ENCODE measurements at regions not wholly inside any gene's neighbourhood (a gene's known extent, or its start where the extent isn't known, plus 50 kb on each side); places are given as distances from the start of the nearest gene placed in this dataset.

DNA sequence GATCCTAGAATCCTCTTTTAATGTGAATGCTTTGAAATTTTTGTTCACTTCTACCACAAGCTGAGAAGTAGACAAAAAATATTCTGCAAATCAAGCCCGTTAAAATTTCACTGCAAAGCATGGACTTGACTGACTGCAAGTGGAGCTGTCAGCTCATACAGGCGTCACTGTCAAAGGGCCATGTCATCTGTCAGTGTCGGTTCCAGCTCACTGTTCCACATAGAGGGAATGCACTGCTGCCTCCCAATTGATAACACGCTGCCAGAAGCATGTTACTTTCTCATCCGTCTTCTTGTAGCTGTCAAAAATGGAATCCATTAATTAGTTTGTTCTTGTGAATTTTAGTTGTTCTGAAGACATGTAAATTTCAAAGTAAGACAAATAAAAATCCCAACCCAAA, 50.4 kb upstream of the FBXL4 start:
- no peak overlapping the region for H3K4me3 ChIP-seq
- no peak for DNase-seq
- no peaks in the 10 kb centered on the region for H3K36me3 ChIP-seq
- no peak overlapping the region for H3K27ac ChIP-seq
- intact Hi-C loops (cut with DNase I; ENCODE audit: low total_unique reads), result no loop called here
- no peak for TF ChIP-seq CTCF (IDR thresholded peaks at IDR 0.05)
- no peaks in the 10 kb centered on the region for H3K4me1 ChIP-seq
- no peaks in the 10 kb centered on the region for H3K9me3 ChIP-seq
- no peaks in the 10 kb centered on the region for H3K27me3 ChIP-seq

All from tibial artery (tissue), 4 donors.